Stomach smooth muscle (tissue), 2 donors: ENCODE measurements at regions not wholly inside any gene's neighbourhood (a gene's known extent, or its start where the extent isn't known, plus 50 kb on each side); places are given as distances from the start of the nearest gene placed in this dataset.
"Not testable (repeated sequence)": the region's sequence is repeated elsewhere in the genome, so short reads cannot be mapped to it uniquely, and the experiment has no call there.

Experiments used
- H3K27ac ChIP-seq: one replicate; pipeline ENCODE4 v1.7.0; 2013; ENCODE audit warnings: mild to moderate bottlenecking, low read length, inconsistent platforms
- H3K27me3 ChIP-seq, 2 donors: one replicate each; pipeline ENCODE4 v1.7.0; 2013; ENCODE audit warnings: low read length in 2 of 2; ENCODE audit not compliant: insufficient read depth in 2 of 2, control insufficient read depth in 1 of 2
- H3K36me3 ChIP-seq, 2 donors: one replicate each; pipeline ENCODE4 v1.7.0; 2013; ENCODE audit warnings: low read length in 2 of 2; ENCODE audit not compliant: control insufficient read depth in 2 of 2, insufficient read depth in 2 of 2
- H3K4me1 ChIP-seq: one replicate; pipeline ENCODE4 v1.7.0; 2013; ENCODE audit warnings: low read length; ENCODE audit not compliant: control insufficient read depth, insufficient read depth
- H3K4me3 ChIP-seq, 2 donors: one replicate each; pipeline ENCODE4 v1.7.0; 2013; ENCODE audit warnings: low read length in 2 of 2
- H3K9ac ChIP-seq, 2 donors: one replicate each; pipeline ENCODE4 v1.7.0; 2013; ENCODE audit warnings: low read length in 2 of 2, mild to moderate bottlenecking in 1 of 2
- H3K9me3 ChIP-seq, 2 donors: one replicate each; pipeline ENCODE4 v1.7.0; 2013; ENCODE audit warnings: low read length in 2 of 2; ENCODE audit not compliant: control insufficient read depth in 2 of 2
- donor health status: healthy.
- donor health status: Pancreatic carcinoma.

GRCh38 chr1:164443836-164444235 is 115.1 kb upstream of the PBX1 start:
- Histone ChIP-seq H3K27ac (no peak overlapping the region), H3K27me3 (no peaks in the 10 kb centered on the region), H3K4me3 (no peak overlapping the region), H3K4me1 (peaks cover 4% of the 10 kb centered on the region), H3K9me3 (no peaks in the 10 kb centered on the region), H3K9ac (no peak overlapping the region), H3K36me3 (no peaks in the 10 kb centered on the region)

- no peaks in the 10 kb centered on the region for H3K27me3 ChIP-seq
- H3K9ac ChIP-seq = no peak overlapping the region
- no peaks in the 10 kb centered on the region for H3K4me1 ChIP-seq
- no peaks in the 10 kb centered on the region for H3K9me3 ChIP-seq
- no peaks in the 10 kb centered on the region for H3K36me3 ChIP-seq
- no peak overlapping the region for H3K4me3 ChIP-seq
- no peak overlapping the region for H3K27ac ChIP-seq
These were observed 113.0 kb upstream of the PBX1 start for GRCh38 chr1:164446020-164446419.

- Histone ChIP-seq H3K36me3 (no peaks in the 10 kb centered on the region), H3K4me1 (no peaks in the 10 kb centered on the region), H3K27ac (no peak overlapping the region), H3K9ac (no peak overlapping the region), H3K9me3 (no peaks in the 10 kb centered on the region), H3K27me3 (no peaks in the 10 kb centered on the region), H3K4me3 (no peak overlapping the region)
These were observed 106.4 kb upstream of the PBX1 start for GRCh38 chr1:164452549-164452948.

- H3K4me1 ChIP-seq = no peaks in the 10 kb centered on the region
- H3K27ac ChIP-seq = no peak overlapping the region
- no peaks in the 10 kb centered on the region for H3K9me3 ChIP-seq
- no peak overlapping the region for H3K4me3 ChIP-seq
- H3K36me3 ChIP-seq = no peaks in the 10 kb centered on the region
- H3K9ac ChIP-seq = no peak overlapping the region
- H3K27me3 ChIP-seq = no peaks in the 10 kb centered on the region
These were observed 102.7 kb upstream of the PBX1 start for GRCh38 chr1:164456272-164456671.

- not testable (repeated sequence) for H3K27ac ChIP-seq, H3K36me3 ChIP-seq, H3K27me3 ChIP-seq, H3K4me3 ChIP-seq, H3K4me1 ChIP-seq, H3K9ac ChIP-seq, H3K9me3 ChIP-seq
These were observed 99.8 kb upstream of the PBX1 start for GRCh38 chr1:164459176-164459575.

GRCh38 chr1:164466001-164466421 is 93.0 kb upstream of the PBX1 start:
- H3K9ac ChIP-seq = no peak overlapping the region
- no peak overlapping the region for H3K4me3 ChIP-seq
- H3K9me3 ChIP-seq = no peaks in the 10 kb centered on the region
- H3K27me3 ChIP-seq = no peaks in the 10 kb centered on the region
- H3K27ac ChIP-seq = no peak overlapping the region
- H3K4me1 ChIP-seq = no peaks in the 10 kb centered on the region
- no peaks in the 10 kb centered on the region for H3K36me3 ChIP-seq

- Histone ChIP-seq H3K4me1 (no peaks in the 10 kb centered on the region), H3K4me3 (no peak overlapping the region), H3K27me3 (no peaks in the 10 kb centered on the region), H3K27ac (no peak overlapping the region), H3K9ac (no peak overlapping the region), H3K36me3 (no peaks in the 10 kb centered on the region), H3K9me3 (no peaks in the 10 kb centered on the region)
These were observed 92.6 kb upstream of the PBX1 start for GRCh38 chr1:164466429-164466828.

- no peak overlapping the region for H3K4me3 ChIP-seq
- H3K36me3 ChIP-seq = no peaks in the 10 kb centered on the region
- H3K27me3 ChIP-seq = no peaks in the 10 kb centered on the region
- H3K27ac ChIP-seq = no peak overlapping the region
- H3K9ac ChIP-seq = no peak overlapping the region
- no peaks in the 10 kb centered on the region for H3K9me3 ChIP-seq
- H3K4me1 ChIP-seq = no peaks in the 10 kb centered on the region
These were observed 88.0 kb upstream of the PBX1 start for GRCh38 chr1:164470996-164471395.

GRCh38 chr1:164472841-164473240 is 86.1 kb upstream of the PBX1 start:
- Histone ChIP-seq H3K4me3 (no peak overlapping the region), H3K27me3 (no peaks in the 10 kb centered on the region), H3K27ac (no peak overlapping the region), H3K9me3 (no peaks in the 10 kb centered on the region), H3K9ac (no peak overlapping the region), H3K4me1 (no peaks in the 10 kb centered on the region), H3K36me3 (no peaks in the 10 kb centered on the region)

- Histone ChIP-seq H3K27ac (no peak overlapping the region), H3K27me3 (no peaks in the 10 kb centered on the region)
These were observed 85.4 kb upstream of the PBX1 start for GRCh38 chr1:164473544-164473943.

GRCh38 chr1:164475834-164476233 is 83.2 kb upstream of the PBX1 start:
- H3K36me3 ChIP-seq = no peaks in the 10 kb centered on the region
- H3K9ac ChIP-seq = no peak overlapping the region
- no peaks in the 10 kb centered on the region for H3K9me3 ChIP-seq
- H3K27me3 ChIP-seq = no peaks in the 10 kb centered on the region
- no peak overlapping the region for H3K27ac ChIP-seq
- H3K4me1 ChIP-seq = no peaks in the 10 kb centered on the region
- H3K4me3 ChIP-seq = no peak overlapping the region

More at GRCh38 chr1:164473544-164473943, 85.4 kb upstream of the PBX1 start:
- Histone ChIP-seq H3K36me3 (no peaks in the 10 kb centered on the region), H3K4me1 (no peaks in the 10 kb centered on the region), H3K4me3 (no peak overlapping the region), H3K9me3 (no peaks in the 10 kb centered on the region), H3K9ac (no peak overlapping the region)
